GM12878 (cell line): ENCODE measurements at regions not wholly inside any gene's neighbourhood (a gene's known extent, or its start where the extent isn't known, plus 50 kb on each side); places are given as distances from the start of the nearest gene placed in this dataset.

Source experiments
- ATAC-seq: fragments of 200-7000 bp; cut with Tn5 transposase; 3 replicates; pipeline ENCODE4 v1.9.1; 2020; ENCODE audit warnings: mild to moderate bottlenecking, moderate library complexity
- BruUV-seq: library from RNA; stranded (reverse); fragments of 400-500 nt; replicated peaks from 2 replicates; lab custom pipeline; 2021; lab: Mats Ljungman, UMichigan
- CTCF ChIA-PET: fragments of 300-600 bp; sonication (Branson Sonifier 250); formaldehyde crosslinking; extraction: SDS; loops from one replicate; lab custom pipeline; 2021; ENCODE audit warnings: inconsistent platforms; lab: Yijun Ruan, JAX
- POLR2A ChIA-PET: fragments of 350-600 bp; formaldehyde crosslinking; extraction: SDS; loops from one replicate; lab custom pipeline; 2021; ENCODE audit warnings: inconsistent platforms; lab: Charles Lee
- RAD21 ChIA-PET: fragments of 300-600 bp; sonication (Branson Sonifier 250); formaldehyde crosslinking; loops from one replicate; lab custom pipeline; 2023; ENCODE audit warnings: antibody characterized with exemption; ENCODE audit not compliant: unreplicated experiment; lab: Charles Lee
- SMC1A ChIA-PET: fragments of 300-600 bp; sonication (Branson Sonifier 250); formaldehyde crosslinking; loops from one replicate; lab custom pipeline; 2023; ENCODE audit not compliant: unreplicated experiment, uncharacterized antibody; lab: Charles Lee
- DNase-seq: peaks from one replicate; pipeline ENCODE4 v3.0.0-alpha.2; 2011; ENCODE audit warnings: low read depth, low spot score
- FAIRE-seq: peaks from 3 replicates; lab custom pipeline; 2011; peaks lifted over from hg19 to GRCh38; lab: Jason Lieb, UNC
- H2AFZ ChIP-seq: 2 replicates; pipeline ENCODE4 v1.6.0; 2011; ENCODE audit warnings: low read depth, low read length, control low read depth; ENCODE audit not compliant: control insufficient read depth
- H3K27ac ChIP-seq: 2 replicates; pipeline ENCODE4 v1.5.1; 2011; ENCODE audit warnings: control low read depth; ENCODE audit not compliant: control insufficient read depth, insufficient read depth
- H3K27me3 ChIP-seq, 2 experiments: replicated peaks in 1 of 2; 2 replicates each; pipeline versions ENCODE4 v1.6.0 to v1.6.1; 2011; ENCODE audit warnings: low read length in 1 of 2; ENCODE audit not compliant: control insufficient read depth in 2 of 2, insufficient read depth in 2 of 2
- H3K36me3 ChIP-seq, 2 experiments: 2 replicates each; pipeline ENCODE4 v1.5.1; 2011; ENCODE audit warnings: low read length in 1 of 2; ENCODE audit not compliant: control insufficient read depth in 2 of 2, insufficient read depth in 2 of 2
- H3K4me1 ChIP-seq: 2 replicates; pipeline ENCODE4 v1.6.1; 2011; ENCODE audit warnings: mild to moderate bottlenecking, low read length, moderate library complexity, mixed read lengths; ENCODE audit not compliant: control insufficient read depth, insufficient read depth
- H3K4me2 ChIP-seq: 2 replicates; pipeline ENCODE4 v1.6.0; 2011; ENCODE audit warnings: control low read depth; ENCODE audit not compliant: control insufficient read depth, insufficient read depth
- H3K4me3 ChIP-seq: fragments of 200-600 bp; sonication (generic); 2 replicates; pipeline ENCODE4 v1.5.1; 2016
- H3K79me2 ChIP-seq: 2 replicates; pipeline ENCODE4 v1.6.0; 2011; ENCODE audit warnings: low read length; ENCODE audit not compliant: control insufficient read depth, insufficient read depth
- H3K9ac ChIP-seq: 2 replicates; pipeline ENCODE4 v1.8.0; 2011; ENCODE audit warnings: low read length, control low read depth, mixed read lengths; ENCODE audit not compliant: control insufficient read depth, insufficient read depth
- H3K9me3 ChIP-seq: replicated peaks from 3 replicates; pipeline ENCODE4 v1.5.1; 2011; ENCODE audit warnings: mild to moderate bottlenecking, low read length; ENCODE audit not compliant: control insufficient read depth, insufficient read depth
- H4K20me1 ChIP-seq: 2 replicates; pipeline ENCODE4 v1.6.0; 2011; ENCODE audit not compliant: control insufficient read depth, insufficient read depth
- ATF7 ChIP-seq: fragments of 450-650 bp; IDR thresholded peaks from 2 replicates; pipeline ENCODE4 v1.6.1; 2016; ENCODE audit warnings: low read depth, mild to moderate bottlenecking
- BRCA1 ChIP-seq: IDR thresholded peaks from 2 replicates; pipeline ENCODE4 v1.6.1; 2011; ENCODE audit warnings: low read depth, low read length, improper control_type of control experiment
- CEBPB ChIP-seq, 2 experiments: fragments of 150-350 bp in 1 of 2; IDR thresholded peaks; 2 replicates each; pipeline ENCODE4 v1.6.1; 2012 to 2014; ENCODE audit warnings: low read depth in 2 of 2, low read length in 2 of 2, borderline replicate concordance in 1 of 2, inconsistent platforms in 1 of 2
- CREB1 ChIP-seq: IDR thresholded peaks from 2 replicates; pipeline ENCODE4 v1.6.1; 2012; ENCODE audit warnings: low read depth, mild to moderate bottlenecking, inconsistent platforms
- HDAC2 ChIP-seq: fragments of 200-600 bp; sonication (generic); IDR thresholded peaks from 2 replicates; pipeline ENCODE4 v1.6.1; 2017
- MLLT1 ChIP-seq: fragments of 450-650 bp; IDR thresholded peaks from 2 replicates; pipeline ENCODE4 v1.6.1; 2016; ENCODE audit warnings: mild to moderate bottlenecking
- POLR2A ChIP-seq: IDR thresholded peaks from 2 replicates; pipeline ENCODE4 v1.6.1; 2011; ENCODE audit warnings: low read depth, mild to moderate bottlenecking, low read length
- POU2F2 ChIP-seq: IDR thresholded peaks from 3 replicates; pipeline ENCODE4 v1.6.1; 2011; ENCODE audit warnings: low read depth, mild to moderate bottlenecking, low read length, borderline replicate concordance
- RB1 ChIP-seq: fragments of 450-650 bp; formaldehyde crosslinking; IDR thresholded peaks from 2 replicates; pipeline ENCODE4 v1.6.1; 2017; ENCODE audit warnings: mild to moderate bottlenecking, borderline replicate concordance
- SMAD5 ChIP-seq: IDR thresholded peaks from 2 replicates; pipeline ENCODE4 v1.6.1; 2016; ENCODE audit warnings: antibody characterized with exemption, low read depth
- SREBF1 ChIP-seq: IDR thresholded peaks from 2 replicates; pipeline ENCODE4 v1.6.1; 2012; ENCODE audit warnings: mild to moderate bottlenecking, low read length
- STAT1 ChIP-seq: fragments of 450-650 bp; conservative IDR thresholded peaks from 2 replicates; pipeline ENCODE4 v1.6.1; 2014; ENCODE audit warnings: antibody characterized with exemption, mild to moderate bottlenecking
- YY1 ChIP-seq: IDR thresholded peaks from 2 replicates; pipeline ENCODE4 v1.6.1; 2011; ENCODE audit warnings: low read depth, mild to moderate bottlenecking, low read length
- ZNF274 ChIP-seq: IDR thresholded peaks from one replicate; pipeline ENCODE4 v1.8.0; 2011; ENCODE audit not compliant: insufficient read length, insufficient read depth
- ZSCAN29 ChIP-seq: fragments of 450-650 bp; IDR thresholded peaks from 2 replicates; pipeline ENCODE4 v1.6.1; 2017; ENCODE audit warnings: mild to moderate bottlenecking, moderate library complexity
- WGBS: methylation state at CpG from one replicate; pipeline ENCODE4 v1.1.6; 2016; ENCODE audit warnings: low lambda C conversion rate; ENCODE audit not compliant: insufficient replicate concordance, insufficient coverage; ENCODE audit errors: missing lambda C conversion rate; 5-methylcytosine and 5-hydroxymethylcytosine counted together
- in situ Hi-C: fragments of 300-500 bp; cut with MboI; formaldehyde crosslinking; loops from 9 replicates; pipeline ENCODE4 v1.14.3; 2018; ENCODE audit warnings: mixed read lengths
- intact Hi-C: fragments of 100-400 bp; cut with micrococcal nuclease; formaldehyde crosslinking; loops from one replicate; pipeline ENCODE4 v1.14.2; 2022; ENCODE audit not compliant: unreplicated experiment
- TF ChIP-seq, protein P1 (sequence below), 3 experiments: IDR thresholded peaks in 2 of 3; conservative IDR thresholded peaks in 1 of 3; 2 replicates each; pipeline ENCODE4 v1.5.1; 2011; ENCODE audit warnings: low read depth in 3 of 3, low read length in 3 of 3, mild to moderate bottlenecking in 3 of 3, control low read depth in 2 of 3, moderate library complexity in 2 of 3, inconsistent platforms in 1 of 3, mixed read lengths in 1 of 3; ENCODE audit not compliant: control insufficient read depth in 2 of 3, insufficient read depth in 1 of 3; ENCODE audit errors: extremely low read depth in 1 of 3

DNA sequence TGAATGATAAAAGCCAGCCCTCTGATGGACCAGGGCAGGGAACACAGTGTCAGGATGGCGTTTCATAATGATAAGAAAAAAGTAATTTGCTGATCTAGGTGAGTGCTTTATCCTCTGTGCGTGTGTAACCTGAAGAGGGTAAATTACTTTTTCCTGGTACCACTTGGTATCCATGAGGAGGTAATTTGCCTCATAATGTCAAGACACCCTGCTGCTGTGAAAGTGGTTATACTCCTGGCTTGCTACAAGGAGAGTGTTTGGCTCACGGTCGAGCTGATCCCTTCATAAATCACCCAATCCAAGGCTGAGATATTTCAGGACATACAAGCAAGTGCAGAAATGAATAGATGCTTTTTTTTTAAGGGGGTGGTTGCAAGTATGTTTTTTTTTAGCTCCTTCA, 207.2 kb upstream of the PGR start:
- ChIA-PET RAD21 (no interaction called here), CTCF (no interaction called here), SMC1A (no interaction called here), POLR2A (no interaction called here)
- Histone ChIP-seq H3K36me3 (no peaks in the 10 kb centered on the region), H4K20me1 (no peaks in the 10 kb centered on the region), H3K79me2 (no peaks in the 10 kb centered on the region), H3K4me2 (no peak overlapping the region), H2AFZ (no peak overlapping the region), H3K27ac (no peak overlapping the region), H3K4me1 (no peaks in the 10 kb centered on the region), H3K4me3 (no peak overlapping the region), H3K9me3 (no peaks in the 10 kb centered on the region), H3K9ac (no peak overlapping the region), H3K27me3 (no peaks in the 10 kb centered on the region)
- in situ Hi-C loops = no loop called here
- FAIRE-seq (no peak), ATAC-seq (no peak), DNase-seq (no peak)
- 10% methylated on average over 4 of the region's 4 CpGs for WGBS
- no peak for TF ChIP-seq CEBPB (IDR thresholded peaks at IDR 0.05; ENCODE audit: borderline replicate concordance in 1 of 2, low read depth in 2 of 2, low read length in 2 of 2)
- no peak for TF ChIP-seq RB1
- no peak for TF ChIP-seq YY1
- no peak for TF ChIP-seq STAT1
- no peak for TF ChIP-seq HDAC2
- TF ChIP-seq MLLT1 = no peak
- TF ChIP-seq, protein P1, sequence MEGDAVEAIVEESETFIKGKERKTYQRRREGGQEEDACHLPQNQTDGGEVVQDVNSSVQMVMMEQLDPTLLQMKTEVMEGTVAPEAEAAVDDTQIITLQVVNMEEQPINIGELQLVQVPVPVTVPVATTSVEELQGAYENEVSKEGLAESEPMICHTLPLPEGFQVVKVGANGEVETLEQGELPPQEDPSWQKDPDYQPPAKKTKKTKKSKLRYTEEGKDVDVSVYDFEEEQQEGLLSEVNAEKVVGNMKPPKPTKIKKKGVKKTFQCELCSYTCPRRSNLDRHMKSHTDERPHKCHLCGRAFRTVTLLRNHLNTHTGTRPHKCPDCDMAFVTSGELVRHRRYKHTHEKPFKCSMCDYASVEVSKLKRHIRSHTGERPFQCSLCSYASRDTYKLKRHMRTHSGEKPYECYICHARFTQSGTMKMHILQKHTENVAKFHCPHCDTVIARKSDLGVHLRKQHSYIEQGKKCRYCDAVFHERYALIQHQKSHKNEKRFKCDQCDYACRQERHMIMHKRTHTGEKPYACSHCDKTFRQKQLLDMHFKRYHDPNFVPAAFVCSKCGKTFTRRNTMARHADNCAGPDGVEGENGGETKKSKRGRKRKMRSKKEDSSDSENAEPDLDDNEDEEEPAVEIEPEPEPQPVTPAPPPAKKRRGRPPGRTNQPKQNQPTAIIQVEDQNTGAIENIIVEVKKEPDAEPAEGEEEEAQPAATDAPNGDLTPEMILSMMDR (IDR thresholded peaks at IDR 0.05 in 2 of 3, conservative IDR thresholded peaks at IDR 0.05 in 1 of 3; ENCODE audit: control insufficient read depth in 2 of 3, extremely low read depth in 1 of 3, insufficient read depth in 1 of 3, low read depth in 3 of 3, low read length in 3 of 3) = no peak
- no peak for TF ChIP-seq ZSCAN29
- TF ChIP-seq POLR2A = no peak
- no peak for TF ChIP-seq BRCA1
- TF ChIP-seq SREBF1 = no peak
- TF ChIP-seq POU2F2 = no peak
- no peak for TF ChIP-seq ZNF274
- no peak for TF ChIP-seq CREB1
- TF ChIP-seq SMAD5 = no peak
- no peak for TF ChIP-seq ATF7
- no TSS peak for BruUV-seq
- intact Hi-C loops = no loop called here
